RKO (cell line): ENCODE measurements at regions not wholly inside any gene's neighbourhood (a gene's known extent, or its start where the extent isn't known, plus 50 kb on each side); places are given as distances from the start of the nearest gene placed in this dataset.

Experiments used
- DNase-seq: peaks from one replicate; pipeline ENCODE4 v3.0.0-alpha.2; 2016; ENCODE audit warnings: low spot score

DNA sequence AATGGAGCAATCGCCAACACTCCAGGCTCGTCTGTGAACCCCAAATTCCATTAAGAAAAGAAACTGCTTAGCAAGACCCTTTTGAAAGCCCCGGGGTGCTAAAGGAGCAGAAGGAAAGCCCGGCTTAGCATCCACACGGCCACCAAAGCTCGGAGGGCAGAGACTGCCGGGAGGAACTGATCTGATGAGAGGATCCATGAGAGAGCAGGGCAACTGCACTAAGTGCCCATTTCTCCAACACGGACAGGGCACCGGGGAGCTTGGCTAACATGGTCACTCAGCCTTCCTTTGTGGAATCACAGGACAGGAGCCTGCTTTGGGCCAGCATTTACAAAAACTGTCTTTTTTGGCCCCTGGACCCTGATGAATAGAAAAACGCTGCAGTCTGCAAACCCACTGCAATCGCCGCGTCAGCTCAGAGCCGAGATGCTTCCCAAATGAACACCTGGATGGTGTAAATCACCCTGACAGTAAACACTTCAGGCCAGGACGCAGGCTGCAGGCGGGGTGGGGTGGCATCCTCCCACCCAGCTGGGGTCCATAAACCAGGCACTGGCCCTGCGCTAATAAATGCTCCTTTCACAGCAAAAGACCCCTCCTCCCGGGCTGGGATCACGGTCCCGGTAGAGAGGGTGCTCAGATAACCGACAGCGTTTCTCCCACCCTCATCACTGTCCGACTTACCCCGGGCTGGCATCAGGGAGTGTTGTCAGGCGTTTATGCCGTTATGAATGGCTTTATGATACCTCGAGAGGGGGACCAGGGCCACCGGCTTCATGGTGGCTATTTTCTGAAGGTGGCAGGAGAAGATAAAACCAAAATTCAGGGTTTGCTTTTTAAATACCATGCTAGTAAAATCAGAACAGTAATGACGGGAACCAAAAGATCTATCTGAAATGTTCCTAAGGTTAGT is 299.5 kb downstream of the IRF8 start:
- no peak for DNase-seq

DNA sequence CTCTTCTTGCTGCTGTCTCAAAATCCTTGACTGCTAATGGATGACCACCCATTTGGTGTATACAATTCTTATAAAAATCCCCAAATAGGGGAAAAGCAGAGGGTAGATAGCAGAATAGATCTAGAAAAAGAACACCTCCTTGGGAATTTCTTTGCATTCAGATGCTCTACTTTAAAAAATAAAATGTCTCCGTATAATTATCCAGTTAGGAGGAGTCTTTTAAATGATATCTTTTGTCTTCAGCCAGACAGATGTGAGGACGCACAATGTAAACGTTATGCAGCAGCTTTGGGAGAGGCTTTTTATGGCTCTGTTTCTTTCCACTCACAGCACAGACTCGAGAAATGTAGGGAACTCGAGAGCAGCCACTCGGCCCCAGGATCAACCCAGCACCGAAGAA is 300.2 kb downstream of the IRF8 start:
- DNase-seq, result no peak

DNA sequence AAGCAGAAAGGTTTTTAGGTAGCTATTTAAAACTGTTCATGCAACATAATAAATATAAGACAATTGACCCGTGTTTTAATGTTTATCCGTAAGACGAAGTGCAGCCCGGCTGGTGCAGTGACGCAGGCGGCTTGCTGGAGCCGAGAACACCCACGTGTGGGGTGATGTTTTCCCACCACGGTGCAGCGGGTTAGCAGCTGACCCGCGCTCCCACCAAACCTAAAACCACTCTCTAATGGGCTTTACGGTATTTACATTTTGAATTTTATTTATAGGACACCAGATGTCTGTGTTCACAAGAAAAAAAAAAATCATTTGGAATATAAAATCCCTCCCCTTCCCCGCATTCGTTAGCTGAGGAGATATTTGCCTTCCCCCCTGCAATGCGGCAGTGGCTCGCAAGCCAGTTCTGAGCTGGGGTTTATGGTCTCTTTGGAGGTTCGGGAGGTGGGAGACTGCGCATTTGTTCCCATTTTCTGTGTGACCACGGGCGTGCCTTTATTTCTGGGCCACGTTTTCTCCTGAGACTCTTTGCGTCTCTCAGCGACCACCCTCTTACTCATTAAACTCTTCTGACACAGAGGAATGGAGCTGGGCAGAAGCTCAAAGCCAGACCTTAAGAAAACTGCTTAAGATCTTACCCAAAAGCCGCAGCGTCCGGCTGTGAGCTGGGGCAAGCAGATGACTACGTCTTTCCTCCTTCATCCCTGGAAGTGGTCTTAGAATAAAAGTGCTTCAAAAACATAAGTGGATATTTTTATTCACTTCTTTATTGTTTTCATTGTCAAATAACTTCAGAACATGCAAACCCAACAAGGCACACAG is 301.1 kb downstream of the IRF8 start:
- DNase-seq, result no peak

DNA sequence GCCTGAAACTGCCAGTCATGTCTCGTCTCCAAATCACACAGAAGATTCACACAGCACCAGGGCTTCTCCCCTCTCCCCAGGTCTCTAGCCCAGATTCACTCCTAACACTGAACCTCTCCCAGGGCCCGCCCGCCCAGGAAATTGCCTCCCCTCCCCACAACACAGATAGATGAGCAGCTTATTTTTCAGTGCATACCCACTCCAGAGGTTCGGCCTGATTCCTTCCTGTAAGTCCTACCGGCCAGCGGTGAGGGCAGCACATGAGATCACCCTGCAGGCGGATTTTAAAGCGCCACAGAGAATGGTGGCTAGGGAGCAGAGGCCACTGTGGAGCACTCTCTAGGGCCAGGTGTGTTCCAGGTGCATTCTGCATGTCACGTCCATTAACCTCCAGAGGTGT is 301.8 kb downstream of the IRF8 start:
- DNase-seq, result no peak

DNA sequence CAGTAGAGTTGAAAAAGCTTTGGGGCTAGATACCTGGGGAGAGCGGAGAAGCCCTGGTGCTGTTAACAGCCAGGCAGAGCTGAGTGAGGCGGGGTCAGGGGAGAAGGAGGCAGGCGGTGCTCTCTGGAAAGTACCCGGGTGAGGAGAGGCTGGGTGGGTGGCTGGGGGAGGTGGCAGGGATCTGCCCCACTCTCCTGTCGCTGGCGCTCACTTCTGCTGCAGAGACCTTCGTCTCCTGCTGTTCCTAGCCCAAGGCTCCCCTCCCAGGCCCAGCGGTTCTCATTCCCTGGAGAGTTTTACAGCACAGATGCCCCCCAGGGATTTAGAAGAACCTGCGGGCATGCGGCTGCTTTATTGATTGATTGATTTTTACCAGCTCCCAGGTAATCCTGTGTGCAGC is 302.8 kb downstream of the IRF8 start:
- DNase-seq, result no peak

DNA sequence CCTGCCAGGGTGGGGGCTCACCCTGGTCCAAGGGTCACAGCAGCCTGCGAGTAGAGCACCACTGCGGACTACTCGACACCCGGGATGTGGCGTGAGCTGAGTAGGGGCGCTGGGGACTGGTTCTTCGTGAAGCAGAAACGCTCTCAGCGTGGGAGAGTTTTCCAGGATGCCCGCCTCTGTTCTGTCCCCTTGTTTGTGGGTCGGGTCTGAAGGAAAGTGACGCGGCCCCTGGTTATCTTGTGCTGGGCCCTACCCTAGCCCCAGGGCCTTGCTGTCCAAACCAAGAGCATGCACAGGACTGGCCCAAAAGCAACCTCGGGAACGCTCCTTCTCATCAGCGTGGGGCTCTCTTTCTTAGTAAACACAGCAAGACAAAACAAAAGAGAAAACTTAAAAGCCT is 303.3 kb downstream of the IRF8 start:
- DNase-seq, result no peak

DNA sequence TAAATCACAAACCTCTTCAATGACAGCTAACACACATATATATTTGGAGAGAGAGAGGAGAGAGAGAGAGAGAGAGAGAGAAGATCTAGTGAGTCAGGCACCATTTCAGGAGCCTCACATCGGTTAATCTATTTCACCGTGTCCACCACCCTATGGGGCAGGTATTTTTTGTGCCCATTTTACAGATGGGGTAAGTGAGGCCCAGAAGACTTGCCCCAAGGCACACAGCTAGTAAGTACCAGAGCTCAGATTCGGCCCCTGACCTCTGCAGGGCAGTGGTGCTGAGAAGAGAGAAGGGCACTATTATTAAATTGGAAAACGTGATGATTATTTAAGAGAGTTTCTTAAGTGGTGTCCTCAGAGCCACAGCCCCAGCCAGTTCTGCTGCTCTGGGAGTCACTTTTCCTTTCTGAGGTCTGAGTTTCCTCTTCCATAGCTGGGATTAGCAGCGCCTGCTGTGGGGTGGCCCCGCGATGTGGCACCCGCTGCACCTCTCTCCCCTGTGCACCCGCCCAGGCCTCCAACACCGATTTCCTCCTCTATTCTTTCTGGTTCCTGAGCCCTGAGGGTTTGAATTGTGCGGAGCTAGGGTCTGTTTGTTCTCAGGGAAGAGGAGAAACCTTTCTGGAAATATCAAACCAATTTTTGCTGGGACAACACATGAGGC is 303.9 kb downstream of the IRF8 start:
- DNase-seq, result no peak

DNA sequence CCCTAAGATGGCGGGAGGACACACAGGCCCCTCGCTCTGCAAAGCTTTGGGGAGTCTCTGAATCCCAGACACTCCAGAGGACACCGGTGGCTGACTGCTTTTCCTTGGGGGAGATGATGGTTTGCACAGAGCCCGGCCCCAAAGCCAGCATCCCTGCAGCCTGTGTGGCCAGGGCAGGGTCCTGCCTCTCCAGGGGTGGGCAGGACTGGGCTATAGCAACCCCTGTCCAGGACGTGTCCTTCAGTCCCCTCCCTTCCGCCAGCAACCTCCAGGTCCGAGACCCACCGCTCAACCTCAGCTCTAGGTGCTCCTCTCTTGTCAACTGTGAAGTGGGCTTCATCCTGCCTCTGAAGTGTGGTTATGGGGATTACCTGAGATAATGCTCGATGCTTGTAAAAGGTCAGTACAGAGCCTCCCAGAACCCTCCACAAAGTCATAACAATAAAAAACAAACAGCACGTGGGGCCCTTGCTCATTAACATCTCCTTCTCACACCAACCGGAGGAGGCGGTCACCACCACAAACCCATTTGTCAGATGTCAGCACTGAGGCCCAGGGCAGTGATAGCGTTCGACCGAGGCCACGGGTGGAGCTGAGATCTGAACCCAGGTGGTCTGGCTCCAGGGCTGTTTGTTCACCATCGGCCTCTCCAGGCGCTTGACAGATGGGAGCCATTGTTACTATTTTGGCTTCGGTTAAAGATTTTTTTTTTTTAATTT is 304.8 kb downstream of the IRF8 start:
- no peak for DNase-seq

DNA sequence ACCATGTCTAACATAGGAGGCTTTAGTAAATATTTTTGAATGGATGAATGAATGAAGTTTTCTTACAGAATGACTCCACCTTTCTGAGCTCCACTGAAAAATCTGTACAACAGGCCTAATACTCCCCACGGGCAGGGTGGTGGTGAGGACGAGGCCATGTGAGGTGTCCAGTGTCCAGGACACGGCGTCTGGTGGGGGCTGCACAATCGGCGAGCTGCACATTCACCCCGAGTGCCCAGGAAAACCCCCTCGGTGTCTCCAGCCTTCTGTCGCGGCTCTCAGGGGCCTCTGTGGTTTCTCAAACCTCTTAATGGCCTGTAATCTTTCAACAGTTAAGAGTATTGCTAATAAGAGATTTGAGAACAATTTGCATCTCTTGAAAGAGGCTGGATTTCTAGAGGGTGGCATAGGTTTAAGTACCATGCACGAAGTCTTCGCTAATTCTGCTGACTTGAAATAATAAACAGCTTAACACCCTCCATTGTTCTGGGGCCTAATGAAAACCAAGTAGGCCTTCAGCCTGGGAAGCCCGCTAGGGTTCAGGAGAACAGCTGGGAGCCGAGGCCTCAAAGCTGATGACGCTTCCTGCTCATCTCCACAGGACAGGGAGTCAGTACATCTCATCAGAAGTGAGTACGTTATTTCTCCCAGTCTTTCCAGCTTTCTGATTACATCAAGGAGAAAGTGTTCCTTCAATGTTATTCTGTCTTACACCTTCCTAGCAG is 304.6 kb upstream of the FOXF1 start:
- no peak for DNase-seq

DNA sequence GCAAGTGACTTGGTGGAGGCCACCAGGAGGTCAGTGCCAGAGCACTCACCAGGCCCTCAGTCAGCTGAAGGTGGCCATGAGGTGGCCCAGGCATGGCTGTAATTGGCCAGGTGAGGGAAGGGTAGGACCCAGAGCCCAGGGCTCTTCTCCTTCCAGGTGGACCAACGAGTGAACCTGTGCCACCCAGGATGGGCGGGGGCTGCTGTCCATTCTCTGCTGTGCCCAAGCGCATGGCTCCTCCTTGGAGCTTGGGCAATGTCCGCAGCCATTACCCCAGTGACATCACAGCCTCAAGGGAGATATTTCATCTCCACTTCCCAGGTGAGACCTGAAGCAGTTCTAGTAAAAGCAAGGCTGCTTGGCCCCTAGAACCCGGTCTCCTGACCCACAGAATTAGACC is 303.0 kb upstream of the FOXF1 start:
- no peak for DNase-seq

DNA sequence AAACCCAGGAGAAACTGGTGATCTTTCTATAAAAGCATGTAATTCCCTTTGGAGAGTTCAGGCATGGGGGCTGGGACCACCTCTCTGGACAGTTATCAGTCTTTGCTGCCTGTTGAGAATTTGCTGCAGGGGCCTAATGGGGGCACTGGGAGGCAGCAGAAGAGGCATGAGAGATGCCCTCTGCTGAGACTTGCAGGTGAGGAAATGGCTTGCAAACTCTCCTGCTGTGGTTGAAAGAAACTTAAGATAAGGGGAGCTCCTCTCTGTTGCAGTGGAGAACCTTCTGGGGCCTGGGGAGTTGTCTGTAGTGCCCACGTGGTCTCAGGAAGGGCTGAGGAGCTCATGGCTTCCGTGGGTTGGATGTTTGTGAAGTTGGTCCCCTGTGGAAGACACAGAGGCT is 301.1 kb upstream of the FOXF1 start:
- no peak for DNase-seq

DNA sequence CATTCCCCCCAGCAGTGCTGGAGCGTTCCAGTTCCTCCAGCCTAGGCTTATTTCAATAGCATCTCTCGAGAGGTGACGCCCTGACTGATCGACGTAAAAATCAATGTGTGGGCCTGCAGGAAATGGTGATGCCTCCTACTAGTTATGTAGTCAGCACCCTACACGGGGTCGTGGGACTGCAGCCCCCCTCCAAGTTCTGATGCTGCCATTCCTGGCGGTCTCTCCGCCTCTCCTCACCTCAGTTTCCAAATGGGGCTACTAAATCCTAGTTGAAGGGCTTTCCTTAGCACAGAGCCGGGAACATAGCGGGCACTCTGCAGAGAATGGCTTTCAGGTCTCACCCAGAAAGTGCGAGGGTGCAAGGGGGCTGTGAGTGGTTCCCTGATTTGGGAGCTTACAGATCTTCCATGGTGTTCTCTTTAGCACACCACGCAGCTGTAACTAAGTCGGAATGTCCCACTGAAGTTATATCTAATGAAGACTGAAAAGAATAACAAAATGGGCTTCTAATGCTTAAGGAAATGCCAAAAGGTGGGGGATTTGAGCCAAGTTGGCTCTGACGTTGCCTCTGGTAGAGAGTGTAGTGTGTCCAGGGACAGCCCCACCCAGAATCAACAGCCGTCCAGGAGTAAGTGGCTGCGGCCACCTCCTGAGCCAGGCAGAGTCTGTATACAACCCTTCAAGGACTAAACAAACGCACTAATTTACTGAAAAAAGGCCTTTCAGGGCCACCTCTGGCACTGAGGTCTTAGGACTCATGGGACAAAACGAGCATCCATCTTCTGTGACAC is 299.7 kb upstream of the FOXF1 start:
- no peak for DNase-seq

DNA sequence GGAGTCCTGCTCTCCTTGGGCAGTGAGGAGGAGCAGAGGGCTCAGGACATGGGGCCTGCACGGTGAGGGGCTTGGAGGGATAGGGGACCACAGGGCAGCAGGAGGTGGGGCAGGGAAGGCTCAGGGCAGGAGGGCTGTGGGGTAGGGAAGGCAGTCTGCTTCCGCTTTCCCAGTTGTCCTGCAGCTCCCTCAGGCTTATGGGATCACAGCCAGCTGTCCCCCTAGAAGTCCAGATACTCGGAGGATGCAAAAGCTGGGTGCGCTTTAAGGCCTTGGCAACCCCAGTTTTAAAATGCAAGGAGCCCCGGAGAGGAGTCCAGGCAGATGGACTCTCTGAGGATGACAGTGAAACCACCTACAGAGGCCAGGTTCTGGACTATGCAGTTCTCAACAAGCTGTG is 299.1 kb upstream of the FOXF1 start:
- no peak for DNase-seq

DNA sequence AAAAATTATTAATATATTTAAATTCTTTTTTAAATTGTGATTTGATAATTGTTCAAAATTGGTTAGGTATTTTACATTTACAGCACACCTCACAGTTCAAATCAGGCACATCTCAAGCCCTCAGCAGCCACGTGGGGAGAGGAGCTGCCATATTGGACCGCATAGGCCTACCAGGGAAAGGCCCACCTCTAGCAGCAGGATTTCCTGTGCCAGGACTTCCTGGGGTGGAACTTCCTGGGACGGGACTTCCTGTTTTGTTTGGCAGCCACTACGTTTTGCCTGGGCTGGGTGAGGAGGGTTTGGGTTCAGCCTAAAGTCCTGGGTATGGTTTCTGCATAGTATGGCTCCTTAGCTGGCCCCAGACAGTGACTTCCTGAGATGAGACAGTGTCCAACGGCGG is 298.5 kb upstream of the FOXF1 start:
- DNase-seq, result no peak

DNA sequence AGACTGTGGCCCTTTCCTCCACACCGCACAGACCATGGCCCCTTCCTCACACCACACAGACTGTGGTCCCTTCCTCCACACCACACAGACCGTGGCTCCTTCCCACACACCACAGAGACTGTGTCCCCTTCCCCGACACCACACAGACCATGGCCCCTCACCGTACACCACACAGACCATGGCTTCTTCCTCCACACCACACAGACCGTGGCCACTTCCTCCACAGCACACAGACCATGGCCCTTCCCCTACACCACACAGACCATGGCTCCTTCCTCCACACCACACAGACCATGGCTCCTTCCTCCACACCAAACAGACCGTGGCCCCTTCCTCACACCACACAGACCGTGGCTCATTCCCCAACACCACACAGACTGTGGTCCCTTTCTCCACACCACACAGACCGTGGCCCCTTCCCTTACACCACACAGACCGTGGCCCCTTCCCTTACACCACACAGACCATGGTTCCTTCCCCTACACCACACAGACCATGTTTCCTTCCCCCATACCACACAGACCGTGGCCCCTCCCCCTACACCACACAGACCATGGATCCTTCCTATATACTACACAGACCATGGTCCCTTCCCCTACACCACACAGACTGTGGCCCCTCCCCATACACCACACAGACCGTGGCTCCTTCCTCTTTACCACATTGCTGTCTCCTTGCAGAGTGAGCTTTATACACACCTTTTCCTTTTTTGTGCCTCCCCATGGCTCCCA is 297.5 kb upstream of the FOXF1 start:
- DNase-seq, result no peak

DNA sequence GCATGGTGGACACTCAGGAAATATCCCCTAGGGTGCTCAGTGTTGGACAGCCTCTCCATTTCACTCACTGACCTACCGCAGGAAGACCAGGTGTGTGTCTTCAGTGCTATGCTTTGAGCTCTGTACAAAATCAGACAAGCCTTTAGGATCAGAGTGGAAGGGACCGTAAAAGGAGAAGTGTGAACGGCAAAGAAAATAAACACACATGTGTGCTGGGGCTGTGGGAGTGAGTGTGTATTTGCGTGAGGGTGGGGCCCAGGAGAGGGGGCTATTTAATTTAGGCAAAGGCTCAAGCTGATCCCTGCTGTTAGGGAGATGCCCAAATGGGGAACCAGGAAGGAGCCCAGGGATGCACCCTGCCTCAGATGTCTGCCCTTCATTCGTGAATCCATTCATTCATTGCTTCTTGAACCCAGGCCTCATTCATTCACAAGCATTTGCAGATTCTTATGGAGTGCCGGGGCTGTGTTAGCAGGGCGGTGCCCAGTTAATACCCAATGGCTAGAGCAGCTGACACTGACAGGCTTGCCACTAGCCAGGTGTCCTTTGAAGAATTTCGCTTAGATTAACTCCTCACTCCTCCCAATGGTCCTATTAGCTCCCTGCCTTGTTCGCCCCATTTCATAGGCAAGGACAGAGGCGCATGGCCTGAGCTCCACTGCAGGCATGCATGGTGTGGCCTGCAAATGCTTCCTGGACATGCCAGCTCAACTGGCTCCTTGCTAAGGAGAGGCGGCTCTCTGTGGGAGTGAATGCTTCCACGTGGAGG is 296.7 kb upstream of the FOXF1 start:
- no peak for DNase-seq

DNA sequence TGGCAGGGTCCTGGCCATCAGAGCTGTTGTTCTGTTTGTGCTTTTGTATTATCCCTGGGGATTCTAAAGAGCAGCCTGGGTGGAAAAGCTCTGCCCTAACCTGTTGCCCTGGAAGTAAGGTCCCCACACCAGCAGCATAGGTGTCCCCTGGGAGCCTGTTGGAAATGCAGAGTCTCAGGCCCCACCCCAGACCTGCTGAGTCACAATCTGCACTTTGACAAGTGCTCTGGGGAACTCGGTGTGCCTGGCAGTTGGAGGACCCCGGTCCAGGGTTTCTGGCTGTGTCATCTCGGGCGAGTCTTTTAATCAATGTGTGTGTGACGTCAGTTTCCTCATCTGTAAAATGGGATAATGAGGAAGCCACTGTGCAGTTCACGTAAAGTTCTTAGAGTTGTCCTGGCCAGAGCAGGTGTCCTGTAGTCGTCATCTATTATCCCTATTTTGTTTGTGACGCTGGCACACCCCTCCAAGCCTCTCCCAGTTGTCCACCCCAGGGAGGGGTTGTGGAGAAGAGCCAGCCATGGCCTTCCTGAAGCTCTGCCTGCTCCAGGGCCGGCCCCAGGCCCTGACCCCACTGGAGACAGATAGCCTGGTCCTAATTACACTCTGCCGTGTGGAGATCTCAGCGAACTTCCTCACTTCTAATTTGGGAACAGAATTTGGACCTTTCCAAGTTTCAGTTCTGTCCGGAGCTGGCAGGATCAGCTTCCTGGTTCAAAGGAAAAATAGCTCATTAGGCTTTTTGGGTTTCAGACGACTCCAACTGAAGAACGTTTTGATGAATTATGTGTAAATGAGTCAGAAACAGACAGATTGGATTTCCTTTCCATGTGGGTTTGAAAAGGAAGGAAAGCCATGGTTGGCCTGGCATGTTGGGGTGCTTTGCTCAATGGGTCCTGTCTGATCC is 295.7 kb upstream of the FOXF1 start:
- no peak for DNase-seq
